ENCODE measurements at regions not wholly inside any gene's neighbourhood (a gene's known extent, or its start where the extent isn't known, plus 50 kb on each side); places are given as distances from the start of the nearest gene placed in this dataset.

DNA sequence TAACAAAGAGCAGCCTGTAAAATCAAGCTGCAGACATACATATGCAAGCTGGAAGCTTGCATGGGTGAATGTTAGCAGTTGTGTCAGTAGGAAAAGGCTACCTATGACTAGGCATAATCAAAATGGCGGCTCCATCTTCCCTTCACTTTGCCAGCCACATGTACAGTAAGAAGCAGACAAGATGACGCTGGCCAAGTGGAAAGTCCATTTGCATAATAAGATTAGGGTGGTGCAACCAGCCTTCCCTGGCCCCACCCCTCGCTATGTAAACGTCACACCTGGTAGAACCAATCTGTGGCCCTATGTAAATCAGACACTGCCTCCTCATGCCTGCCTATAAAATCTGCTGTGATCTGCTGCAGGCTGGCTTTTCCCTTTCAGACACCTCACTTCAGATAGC is 171.9 kb upstream of the USP25 start:
- TF ChIP-seq, protein P1, sequence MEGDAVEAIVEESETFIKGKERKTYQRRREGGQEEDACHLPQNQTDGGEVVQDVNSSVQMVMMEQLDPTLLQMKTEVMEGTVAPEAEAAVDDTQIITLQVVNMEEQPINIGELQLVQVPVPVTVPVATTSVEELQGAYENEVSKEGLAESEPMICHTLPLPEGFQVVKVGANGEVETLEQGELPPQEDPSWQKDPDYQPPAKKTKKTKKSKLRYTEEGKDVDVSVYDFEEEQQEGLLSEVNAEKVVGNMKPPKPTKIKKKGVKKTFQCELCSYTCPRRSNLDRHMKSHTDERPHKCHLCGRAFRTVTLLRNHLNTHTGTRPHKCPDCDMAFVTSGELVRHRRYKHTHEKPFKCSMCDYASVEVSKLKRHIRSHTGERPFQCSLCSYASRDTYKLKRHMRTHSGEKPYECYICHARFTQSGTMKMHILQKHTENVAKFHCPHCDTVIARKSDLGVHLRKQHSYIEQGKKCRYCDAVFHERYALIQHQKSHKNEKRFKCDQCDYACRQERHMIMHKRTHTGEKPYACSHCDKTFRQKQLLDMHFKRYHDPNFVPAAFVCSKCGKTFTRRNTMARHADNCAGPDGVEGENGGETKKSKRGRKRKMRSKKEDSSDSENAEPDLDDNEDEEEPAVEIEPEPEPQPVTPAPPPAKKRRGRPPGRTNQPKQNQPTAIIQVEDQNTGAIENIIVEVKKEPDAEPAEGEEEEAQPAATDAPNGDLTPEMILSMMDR (IDR thresholded peaks at IDR 0.05): no peak
- TF ChIP-seq POLR2AphosphoS5 (IDR thresholded peaks at IDR 0.05; ENCODE audit: insufficient read depth in 1 of 2, low read depth in 1 of 2): no peak
- no peak for TF ChIP-seq POLR2A (IDR thresholded peaks at IDR 0.05)

All from vagina (tissue), 2 donors.